MM.1S (cell line): ENCODE measurements at regions not wholly inside any gene's neighbourhood (a gene's known extent, or its start where the extent isn't known, plus 50 kb on each side); places are given as distances from the start of the nearest gene placed in this dataset.

Experiments
- CTCF ChIP-seq: fragments of 300-600 bp; sonication (generic); IDR thresholded peaks from 2 replicates; pipeline ENCODE4 v1.5.1; 2016; ENCODE audit warnings: antibody characterized with exemption, low read length, mixed read lengths
- EZH2 ChIP-seq: fragments of 300-600 bp; sonication (generic); optimal IDR thresholded peaks from 2 replicates; pipeline ENCODE3; 2017; ENCODE audit warnings: low read depth, mild to moderate bottlenecking, antibody characterized with exemption, low read length, mixed read lengths

GRCh38 chr1:214854126-214854875, 228.2 kb upstream of the KCNK2 start:
- TF ChIP-seq CTCF = no peak
- TF ChIP-seq EZH2 = no peak
